ENCODE measurements at regions not wholly inside any gene's neighbourhood (a gene's known extent, or its start where the extent isn't known, plus 50 kb on each side); places are given as distances from the start of the nearest gene placed in this dataset.

GRCh38 chr1:213666922-213667321 is 320.9 kb upstream of the PROX1 start:
- TF ChIP-seq CTCF (IDR thresholded peaks at IDR 0.05; ENCODE audit: poor library complexity) (no peak), EZH2 (IDR thresholded peaks at IDR 0.05; ENCODE audit: borderline replicate concordance) (no peak), EZH2phosphoT487 (IDR thresholded peaks at IDR 0.05; ENCODE audit: low read depth, severe bottlenecking, unreplicated experiment) (no peak)

Measured in hepatocyte (in vitro differentiated cells).